OCI-LY3 (cell line): ENCODE measurements at regions not wholly inside any gene's neighbourhood (a gene's known extent, or its start where the extent isn't known, plus 50 kb on each side); places are given as distances from the start of the nearest gene placed in this dataset.

Experiments
- EZH2phosphoT487 ChIP-seq: fragments of 200-600 bp; shearing (Covaris generic); IDR thresholded peaks from 2 replicates; pipeline ENCODE4 v1.6.1; 2018; ENCODE audit warnings: antibody characterized with exemption, mixed run types, low read depth
- TF ChIP-seq, protein P1 (sequence below): fragments of 200-600, 300-600 bp; sonication (generic); IDR thresholded peaks from 2 replicates; pipeline ENCODE4 v1.5.1; 2014; ENCODE audit warnings: antibody characterized with exemption, low read length, low read depth

DNA sequence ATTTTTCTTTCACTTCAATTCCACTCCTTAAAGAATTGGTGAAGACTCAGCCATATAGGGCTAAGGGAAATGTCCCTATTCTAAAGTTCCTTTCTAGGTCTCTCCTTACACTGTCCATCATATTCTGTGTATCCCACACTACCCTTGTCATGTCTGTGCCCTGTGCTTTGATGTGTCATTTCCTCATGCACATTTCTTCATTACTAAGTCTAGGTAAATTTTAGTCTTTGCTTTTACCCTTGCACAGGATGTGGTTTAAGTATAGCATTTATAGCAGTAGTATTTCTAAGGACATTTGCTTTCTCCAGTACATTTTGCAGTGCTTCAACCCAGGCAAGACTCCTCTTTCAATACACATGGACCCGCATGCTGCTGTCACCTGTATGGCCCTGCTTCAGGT is 221.5 kb upstream of the ACVR2A start:
- TF ChIP-seq, protein P1, sequence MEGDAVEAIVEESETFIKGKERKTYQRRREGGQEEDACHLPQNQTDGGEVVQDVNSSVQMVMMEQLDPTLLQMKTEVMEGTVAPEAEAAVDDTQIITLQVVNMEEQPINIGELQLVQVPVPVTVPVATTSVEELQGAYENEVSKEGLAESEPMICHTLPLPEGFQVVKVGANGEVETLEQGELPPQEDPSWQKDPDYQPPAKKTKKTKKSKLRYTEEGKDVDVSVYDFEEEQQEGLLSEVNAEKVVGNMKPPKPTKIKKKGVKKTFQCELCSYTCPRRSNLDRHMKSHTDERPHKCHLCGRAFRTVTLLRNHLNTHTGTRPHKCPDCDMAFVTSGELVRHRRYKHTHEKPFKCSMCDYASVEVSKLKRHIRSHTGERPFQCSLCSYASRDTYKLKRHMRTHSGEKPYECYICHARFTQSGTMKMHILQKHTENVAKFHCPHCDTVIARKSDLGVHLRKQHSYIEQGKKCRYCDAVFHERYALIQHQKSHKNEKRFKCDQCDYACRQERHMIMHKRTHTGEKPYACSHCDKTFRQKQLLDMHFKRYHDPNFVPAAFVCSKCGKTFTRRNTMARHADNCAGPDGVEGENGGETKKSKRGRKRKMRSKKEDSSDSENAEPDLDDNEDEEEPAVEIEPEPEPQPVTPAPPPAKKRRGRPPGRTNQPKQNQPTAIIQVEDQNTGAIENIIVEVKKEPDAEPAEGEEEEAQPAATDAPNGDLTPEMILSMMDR: no peak
- TF ChIP-seq EZH2phosphoT487: no peak
